IPS-15b (cell line): ENCODE measurements at regions not wholly inside any gene's neighbourhood (a gene's known extent, or its start where the extent isn't known, plus 50 kb on each side); places are given as distances from the start of the nearest gene placed in this dataset.

Experiments used
- H3K27me3 ChIP-seq: one replicate; pipeline ENCODE4 v1.6.1; 2013; ENCODE audit warnings: low read length; ENCODE audit not compliant: control insufficient read depth, insufficient read depth
- H3K36me3 ChIP-seq: one replicate; pipeline ENCODE4 v1.6.1; 2013; ENCODE audit warnings: low read length; ENCODE audit not compliant: control insufficient read depth, insufficient read depth
- H3K4me1 ChIP-seq: one replicate; pipeline ENCODE4 v1.6.1; 2013; ENCODE audit warnings: mild to moderate bottlenecking, low read length; ENCODE audit not compliant: control insufficient read depth, insufficient read depth
- H3K4me3 ChIP-seq: one replicate; pipeline ENCODE4 v1.5.1; 2013; ENCODE audit warnings: low read depth, low read length
- H3K9ac ChIP-seq: one replicate; pipeline ENCODE4 v1.6.1; 2013; ENCODE audit warnings: low read depth, mild to moderate bottlenecking, low read length
- H3K9me3 ChIP-seq: one replicate; pipeline ENCODE4 v1.6.1; 2013; ENCODE audit warnings: mild to moderate bottlenecking, low read length; ENCODE audit not compliant: control insufficient read depth, insufficient read depth

GRCh38 chr10:64286533-64286932, 765.3 kb downstream of the REEP3 start:
- H3K36me3 ChIP-seq, result no peaks in the 10 kb centered on the region
- no peak overlapping the region for H3K9ac ChIP-seq
- no peaks in the 10 kb centered on the region for H3K27me3 ChIP-seq
- no peaks in the 10 kb centered on the region for H3K9me3 ChIP-seq
- H3K4me3 ChIP-seq, result no peak overlapping the region
- H3K4me1 ChIP-seq, result no peaks in the 10 kb centered on the region

- H3K4me1 ChIP-seq, result no peaks in the 10 kb centered on the region
- H3K4me3 ChIP-seq, result no peak overlapping the region
- H3K9ac ChIP-seq, result no peak overlapping the region
- no peaks in the 10 kb centered on the region for H3K9me3 ChIP-seq
- no peaks in the 10 kb centered on the region for H3K36me3 ChIP-seq
- no peaks in the 10 kb centered on the region for H3K27me3 ChIP-seq
These were observed 767.2 kb downstream of the REEP3 start for GRCh38 chr10:64288404-64288803.

- Histone ChIP-seq H3K9me3 (no peaks in the 10 kb centered on the region), H3K4me3 (no peak overlapping the region), H3K27me3 (no peaks in the 10 kb centered on the region), H3K9ac (no peak overlapping the region), H3K36me3 (no peaks in the 10 kb centered on the region), H3K4me1 (no peaks in the 10 kb centered on the region)
These were observed 782.4 kb downstream of the REEP3 start for GRCh38 chr10:64303566-64303965.

GRCh38 chr10:64306729-64307327, 785.6 kb downstream of the REEP3 start:
- H3K27me3 ChIP-seq, result no peaks in the 10 kb centered on the region
- no peaks in the 10 kb centered on the region for H3K4me1 ChIP-seq
- H3K36me3 ChIP-seq, result no peaks in the 10 kb centered on the region
- no peak overlapping the region for H3K4me3 ChIP-seq
- no peak overlapping the region for H3K9ac ChIP-seq
- H3K9me3 ChIP-seq, result no peaks in the 10 kb centered on the region

- Histone ChIP-seq H3K4me1 (no peaks in the 10 kb centered on the region), H3K4me3 (no peak overlapping the region), H3K36me3 (no peaks in the 10 kb centered on the region), H3K9me3 (no peaks in the 10 kb centered on the region), H3K9ac (no peak overlapping the region), H3K27me3 (no peaks in the 10 kb centered on the region)
These were observed 791.7 kb downstream of the REEP3 start for GRCh38 chr10:64312876-64313275.

- Histone ChIP-seq H3K36me3 (no peaks in the 10 kb centered on the region), H3K9me3 (no peaks in the 10 kb centered on the region), H3K4me3 (no peak overlapping the region), H3K9ac (no peak overlapping the region), H3K27me3 (no peaks in the 10 kb centered on the region), H3K4me1 (no peaks in the 10 kb centered on the region)
These were observed 792.8 kb downstream of the REEP3 start for GRCh38 chr10:64313967-64314366.

- Histone ChIP-seq H3K9ac (no peak overlapping the region), H3K36me3 (no peaks in the 10 kb centered on the region), H3K4me3 (no peak overlapping the region), H3K4me1 (no peaks in the 10 kb centered on the region), H3K9me3 (no peaks in the 10 kb centered on the region), H3K27me3 (no peaks in the 10 kb centered on the region)
These were observed 795.2 kb downstream of the REEP3 start for GRCh38 chr10:64316416-64316815.

GRCh38 chr10:64316833-64317232, 795.6 kb downstream of the REEP3 start:
- H3K27me3 ChIP-seq, result no peaks in the 10 kb centered on the region
- H3K36me3 ChIP-seq, result no peaks in the 10 kb centered on the region
- H3K9me3 ChIP-seq, result no peaks in the 10 kb centered on the region
- H3K9ac ChIP-seq, result no peak overlapping the region
- no peaks in the 10 kb centered on the region for H3K4me1 ChIP-seq
- no peak overlapping the region for H3K4me3 ChIP-seq

GRCh38 chr10:64320448-64320847, 799.2 kb downstream of the REEP3 start:
- no peak overlapping the region for H3K4me3 ChIP-seq
- H3K9me3 ChIP-seq, result no peaks in the 10 kb centered on the region
- H3K9ac ChIP-seq, result no peak overlapping the region
- no peaks in the 10 kb centered on the region for H3K36me3 ChIP-seq
- H3K4me1 ChIP-seq, result no peaks in the 10 kb centered on the region
- H3K27me3 ChIP-seq, result no peaks in the 10 kb centered on the region

GRCh38 chr10:64329510-64329909, 808.3 kb downstream of the REEP3 start:
- no peaks in the 10 kb centered on the region for H3K36me3 ChIP-seq
- H3K9ac ChIP-seq, result no peak overlapping the region
- H3K4me1 ChIP-seq, result no peaks in the 10 kb centered on the region
- no peak overlapping the region for H3K4me3 ChIP-seq
- no peaks in the 10 kb centered on the region for H3K27me3 ChIP-seq
- no peaks in the 10 kb centered on the region for H3K9me3 ChIP-seq

- no peaks in the 10 kb centered on the region for H3K36me3 ChIP-seq
These were observed 811.4 kb downstream of the REEP3 start for GRCh38 chr10:64332551-64332950.

GRCh38 chr10:64334084-64334483, 812.9 kb downstream of the REEP3 start:
- Histone ChIP-seq H3K27me3 (no peaks in the 10 kb centered on the region), H3K9ac (no peak overlapping the region), H3K4me3 (no peak overlapping the region), H3K36me3 (no peaks in the 10 kb centered on the region), H3K4me1 (no peaks in the 10 kb centered on the region), H3K9me3 (no peaks in the 10 kb centered on the region)

More at GRCh38 chr10:64332551-64332950, 811.4 kb downstream of the REEP3 start:
- no peak overlapping the region for H3K9ac ChIP-seq
- no peak overlapping the region for H3K4me3 ChIP-seq
- no peaks in the 10 kb centered on the region for H3K4me1 ChIP-seq
- no peaks in the 10 kb centered on the region for H3K27me3 ChIP-seq
- H3K9me3 ChIP-seq, result no peaks in the 10 kb centered on the region
